Trophoblast cell (in vitro differentiated cells and primary cell): ENCODE measurements at regions not wholly inside any gene's neighbourhood (a gene's known extent, or its start where the extent isn't known, plus 50 kb on each side); places are given as distances from the start of the nearest gene placed in this dataset.

Source experiments
- DNase-seq, 2 donors: peaks; one replicate each; pipeline ENCODE4 v3.0.0-alpha.2; 2016
- H2AFZ ChIP-seq: 2 replicates; pipeline ENCODE4 v1.6.1; 2013; ENCODE audit warnings: low read length, moderate library complexity, mild to moderate bottlenecking; ENCODE audit not compliant: insufficient read depth, poor library complexity
- H2AK5ac ChIP-seq: 2 replicates; pipeline ENCODE4 v1.6.1; 2013; ENCODE audit warnings: mild to moderate bottlenecking, low read length
- H2BK120ac ChIP-seq: 2 replicates; pipeline ENCODE4 v1.6.1; 2013; ENCODE audit warnings: low read length, mild to moderate bottlenecking, moderate library complexity; ENCODE audit not compliant: insufficient read depth, poor library complexity
- H2BK12ac ChIP-seq: 2 replicates; pipeline ENCODE4 v1.6.1; 2013; ENCODE audit warnings: mild to moderate bottlenecking, low read length, moderate library complexity
- H2BK5ac ChIP-seq: 2 replicates; pipeline ENCODE4 v1.6.1; 2013; ENCODE audit warnings: low read length, low read depth, moderate library complexity, mild to moderate bottlenecking; ENCODE audit not compliant: poor library complexity
- H3K14ac ChIP-seq: 2 replicates; pipeline ENCODE4 v1.6.1; 2013; ENCODE audit warnings: mild to moderate bottlenecking, low read length
- H3K18ac ChIP-seq: 2 replicates; pipeline ENCODE4 v1.6.1; 2013; ENCODE audit warnings: mild to moderate bottlenecking, low read length
- H3K23ac ChIP-seq: 2 replicates; pipeline ENCODE4 v1.6.1; 2013; ENCODE audit warnings: low read length
- H3K27ac ChIP-seq: 2 replicates; pipeline ENCODE4 v1.5.1; 2013; ENCODE audit warnings: low read depth, mild to moderate bottlenecking, inconsistent platforms, low read length, moderate library complexity
- H3K27me3 ChIP-seq: 2 replicates; pipeline ENCODE4 v1.6.1; 2013; ENCODE audit warnings: inconsistent platforms, mild to moderate bottlenecking, low read length, moderate library complexity; ENCODE audit not compliant: insufficient read depth
- H3K36me3 ChIP-seq, 2 experiments: 1 replicate in 1 of 2; 2 replicates in 1 of 2; pipeline ENCODE4 v1.6.1; 2013; ENCODE audit warnings: low read length in 2 of 2, mild to moderate bottlenecking in 2 of 2, moderate library complexity in 1 of 2; ENCODE audit not compliant: insufficient read depth in 2 of 2, control insufficient read depth in 1 of 2
- H3K4ac ChIP-seq: 2 replicates; pipeline ENCODE4 v1.6.1; 2013; ENCODE audit warnings: low read depth, mild to moderate bottlenecking, low read length, moderate library complexity
- H3K4me1 ChIP-seq, 2 experiments: 1 replicate in 1 of 2; 2 replicates in 1 of 2; pipeline ENCODE4 v1.6.1; 2013; ENCODE audit warnings: low read length in 2 of 2, mild to moderate bottlenecking in 2 of 2, moderate library complexity in 1 of 2; ENCODE audit not compliant: insufficient read depth in 2 of 2, control insufficient read depth in 1 of 2
- H3K4me2 ChIP-seq: 2 replicates; pipeline ENCODE4 v1.6.1; 2013; ENCODE audit warnings: inconsistent platforms, mild to moderate bottlenecking, low read length, moderate library complexity
- H3K4me3 ChIP-seq: 2 replicates; pipeline ENCODE4 v1.5.1; 2013; ENCODE audit warnings: mild to moderate bottlenecking, low read depth, low read length, inconsistent platforms
- H3K79me1 ChIP-seq: one replicate; pipeline ENCODE4 v1.6.1; 2013; ENCODE audit warnings: low read length
- H3K79me2 ChIP-seq: 2 replicates; pipeline ENCODE4 v1.6.1; 2013; ENCODE audit warnings: low read length, mild to moderate bottlenecking; ENCODE audit not compliant: control insufficient read depth, insufficient read depth, poor library complexity
- H3K9ac ChIP-seq: 2 replicates; pipeline ENCODE4 v1.6.1; 2013; ENCODE audit warnings: mild to moderate bottlenecking, low read length
- H3K9me3 ChIP-seq: 2 replicates; pipeline ENCODE4 v1.6.1; 2013; ENCODE audit warnings: low read depth, mild to moderate bottlenecking, control low read depth, inconsistent platforms, low read length; ENCODE audit not compliant: insufficient read depth
- H4K12ac ChIP-seq: 2 replicates; pipeline ENCODE4 v1.6.1; 2013; ENCODE audit warnings: low read depth, mild to moderate bottlenecking, low read length, moderate library complexity
- H4K8ac ChIP-seq: 2 replicates; pipeline ENCODE4 v1.6.1; 2013; ENCODE audit warnings: low read depth, mild to moderate bottlenecking, low read length, moderate library complexity
- H4K91ac ChIP-seq: one replicate; pipeline ENCODE4 v1.6.1; 2013; ENCODE audit warnings: low read depth, mild to moderate bottlenecking, low read length, moderate library complexity
- WGBS: extraction: QIAGEN DNeasy Blood & Tissue Kit; methylation state at CpG from one replicate; pipeline ENCODE4 v1.1.7; 2013; ENCODE audit warnings: missing lambda C conversion rate; ENCODE audit not compliant: insufficient read length, insufficient coverage; ENCODE audit errors: extremely low coverage; 5-methylcytosine and 5-hydroxymethylcytosine counted together

- Histone ChIP-seq H4K91ac (no peak overlapping the region), H3K23ac (no peak overlapping the region), H3K9ac (no peak overlapping the region), H2AFZ (no peak overlapping the region), H3K79me2 (no peaks in the 10 kb centered on the region), H3K4me3 (no peak overlapping the region), H2BK5ac (no peak overlapping the region), H4K8ac (no peak overlapping the region), H3K36me3 (no peaks in the 10 kb centered on the region), H3K27me3 (no peaks in the 10 kb centered on the region), H2BK12ac (no peak overlapping the region), H3K4ac (no peak overlapping the region), H2AK5ac (no peak overlapping the region), H3K4me1 (peaks cover 0 to 16% of the 10 kb centered on the region in 2 experiments), H3K79me1 (peaks cover 2% of the 10 kb centered on the region), H3K9me3 (no peaks in the 10 kb centered on the region), H3K4me2 (no peak overlapping the region), H3K27ac (no peak overlapping the region), H4K12ac (no peak overlapping the region), H2BK120ac (no peak overlapping the region), H3K18ac (no peak overlapping the region), H3K14ac (no peak overlapping the region)
- DNase-seq = no peak
- no CpG with 5 or more reads among the region's 1 CpG for WGBS
Observed at GRCh38 chr4:82047731-82048130, 326.1 kb downstream of the HNRNPD start.

- H2BK5ac ChIP-seq = no peak overlapping the region
- no peaks in the 10 kb centered on the region for H3K36me3 ChIP-seq
- H3K18ac ChIP-seq = no peak overlapping the region
- H3K79me1 ChIP-seq = peaks cover 2% of the 10 kb centered on the region
- no peak overlapping the region for H4K91ac ChIP-seq
- no peak overlapping the region for H3K9ac ChIP-seq
- WGBS = no CpG with 5 or more reads among the region's 2 CpGs
- H4K12ac ChIP-seq = no peak overlapping the region
- H2AFZ ChIP-seq = no peak overlapping the region
- H3K27me3 ChIP-seq = no peaks in the 10 kb centered on the region
- no peak overlapping the region for H2BK12ac ChIP-seq
- H3K4ac ChIP-seq = no peak overlapping the region
- no peak overlapping the region for H2BK120ac ChIP-seq
- H3K79me2 ChIP-seq = no peaks in the 10 kb centered on the region
- H2AK5ac ChIP-seq = no peak overlapping the region
- no peak overlapping the region for H3K4me3 ChIP-seq
- no peak overlapping the region for H3K27ac ChIP-seq
- no peak overlapping the region for H3K23ac ChIP-seq
- no peak for DNase-seq
- no peaks in the 10 kb centered on the region for H3K9me3 ChIP-seq
- H3K4me2 ChIP-seq = no peak overlapping the region
- H3K14ac ChIP-seq = no peak overlapping the region
- no peak overlapping the region for H4K8ac ChIP-seq
- peaks cover 0 to 17% of the 10 kb centered on the region in 2 experiments for H3K4me1 ChIP-seq
Observed at GRCh38 chr4:82046796-82047195, 327.0 kb downstream of the HNRNPD start.

DNA sequence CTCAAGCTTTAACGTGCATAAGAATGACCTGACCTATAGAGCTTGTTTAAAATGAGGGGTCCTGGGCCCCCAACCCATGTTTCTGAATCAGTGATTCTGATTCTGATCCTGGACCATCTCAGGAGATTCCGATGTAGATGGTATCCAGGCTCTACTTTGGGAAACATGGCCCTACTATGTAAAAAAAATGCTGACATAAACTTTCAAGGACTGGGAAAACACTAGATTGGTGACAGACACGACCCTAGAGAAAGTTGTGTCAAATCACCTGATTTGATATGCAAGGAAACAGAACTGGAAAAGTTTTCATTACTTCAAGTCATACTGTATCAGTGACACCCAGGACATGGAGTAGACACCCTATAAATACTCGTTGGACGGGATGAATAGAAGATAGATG lies 328.5 kb downstream of the HNRNPD start:
- H2AFZ ChIP-seq = no peak overlapping the region
- no peak overlapping the region for H3K4me2 ChIP-seq
- H3K4ac ChIP-seq = no peak overlapping the region
- no peaks in the 10 kb centered on the region for H3K9me3 ChIP-seq
- DNase-seq = no peak
- no peaks in the 10 kb centered on the region for H3K79me2 ChIP-seq
- H3K27ac ChIP-seq = no peak overlapping the region
- H2BK12ac ChIP-seq = no peak overlapping the region
- no peak overlapping the region for H4K12ac ChIP-seq
- H2BK120ac ChIP-seq = no peak overlapping the region
- peaks cover 0 to 17% of the 10 kb centered on the region in 2 experiments for H3K4me1 ChIP-seq
- no peak overlapping the region for H4K8ac ChIP-seq
- no peak overlapping the region for H2AK5ac ChIP-seq
- H3K9ac ChIP-seq = no peak overlapping the region
- no CpG with 5 or more reads among the region's 5 CpGs for WGBS
- no peak overlapping the region for H3K23ac ChIP-seq
- H3K79me1 ChIP-seq = peaks cover 2% of the 10 kb centered on the region
- H3K4me3 ChIP-seq = no peak overlapping the region
- no peak overlapping the region for H2BK5ac ChIP-seq
- no peaks in the 10 kb centered on the region for H3K36me3 ChIP-seq
- no peak overlapping the region for H3K18ac ChIP-seq
- H4K91ac ChIP-seq = no peak overlapping the region
- H3K14ac ChIP-seq = no peak overlapping the region
- no peaks in the 10 kb centered on the region for H3K27me3 ChIP-seq

DNA sequence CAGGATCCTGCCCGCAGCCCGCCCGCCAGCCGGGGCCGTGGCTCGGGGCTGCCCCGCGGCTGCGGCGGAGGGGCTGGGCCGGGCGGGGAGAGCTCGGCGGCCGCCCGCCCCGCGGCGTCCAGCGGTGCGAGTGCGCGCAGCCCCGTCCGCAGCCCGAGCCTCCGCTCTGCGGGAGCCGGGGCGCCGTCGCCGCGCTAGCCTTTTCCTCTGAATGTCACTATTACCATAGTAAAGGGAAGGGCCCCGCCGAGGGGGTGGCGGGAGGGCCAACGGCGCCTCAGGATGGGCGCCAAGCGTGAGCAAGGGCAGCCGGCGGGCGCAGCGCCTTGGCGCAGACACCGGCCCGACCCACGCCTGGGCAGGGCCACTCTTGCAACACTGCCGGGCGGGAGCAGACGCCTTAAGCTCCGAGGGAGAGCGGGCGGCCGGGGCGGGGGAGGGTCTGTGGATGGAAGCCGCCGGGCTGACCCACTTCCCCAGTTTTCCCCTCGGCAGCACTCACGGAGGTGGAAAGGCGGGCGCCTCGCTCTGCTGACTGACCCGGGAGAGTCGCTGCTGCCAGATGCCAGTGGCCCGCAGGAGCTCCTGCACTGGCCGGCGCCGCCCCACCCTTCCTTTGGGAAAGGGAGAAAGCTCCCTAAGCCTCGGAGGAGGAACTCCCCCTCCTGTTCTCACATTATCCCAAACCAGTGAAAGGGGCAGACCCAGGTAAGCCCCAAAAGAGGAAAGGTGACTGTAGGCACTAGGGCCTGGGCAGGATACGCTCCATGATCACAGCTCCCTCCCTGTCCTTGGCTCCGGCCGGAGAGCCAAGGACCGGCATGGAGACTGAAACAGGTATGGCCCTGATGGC lies 329.4 kb downstream of the HNRNPD start:
- Histone ChIP-seq H3K36me3 (no peaks in the 10 kb centered on the region), H4K8ac (no peak overlapping the region), H2BK12ac (peak overlapping the region; percentile 17), H3K27ac (no peak overlapping the region), H4K91ac (no peak overlapping the region), H3K79me2 (no peaks in the 10 kb centered on the region), H3K23ac (no peak overlapping the region), H3K4me2 (peak overlapping the region; percentile 82), H3K27me3 (no peaks in the 10 kb centered on the region), H3K4me1 (peaks cover 0 to 17% of the 10 kb centered on the region in 2 experiments), H2AK5ac (no peak overlapping the region), H2BK5ac (no peak overlapping the region), H3K79me1 (peaks cover 2% of the 10 kb centered on the region), H3K18ac (no peak overlapping the region), H3K9ac (no peak overlapping the region), H3K14ac (no peak overlapping the region), H2BK120ac (no peak overlapping the region), H3K4ac (no peak overlapping the region), H4K12ac (no peak overlapping the region), H3K9me3 (no peaks in the 10 kb centered on the region), H2AFZ (peak overlapping the region; percentile 80), H3K4me3 (peak overlapping the region; percentile 68)
- no CpG with 5 or more reads among the region's 75 CpGs for WGBS
- peak; percentile 51 to 54 for DNase-seq
